ENCODE measurements at regions not wholly inside any gene's neighbourhood (a gene's known extent, or its start where the extent isn't known, plus 50 kb on each side); places are given as distances from the start of the nearest gene placed in this dataset.
"Not testable (repeated sequence)": the region's sequence is repeated elsewhere in the genome, so short reads cannot be mapped to it uniquely, and the experiment has no call there.

DNA sequence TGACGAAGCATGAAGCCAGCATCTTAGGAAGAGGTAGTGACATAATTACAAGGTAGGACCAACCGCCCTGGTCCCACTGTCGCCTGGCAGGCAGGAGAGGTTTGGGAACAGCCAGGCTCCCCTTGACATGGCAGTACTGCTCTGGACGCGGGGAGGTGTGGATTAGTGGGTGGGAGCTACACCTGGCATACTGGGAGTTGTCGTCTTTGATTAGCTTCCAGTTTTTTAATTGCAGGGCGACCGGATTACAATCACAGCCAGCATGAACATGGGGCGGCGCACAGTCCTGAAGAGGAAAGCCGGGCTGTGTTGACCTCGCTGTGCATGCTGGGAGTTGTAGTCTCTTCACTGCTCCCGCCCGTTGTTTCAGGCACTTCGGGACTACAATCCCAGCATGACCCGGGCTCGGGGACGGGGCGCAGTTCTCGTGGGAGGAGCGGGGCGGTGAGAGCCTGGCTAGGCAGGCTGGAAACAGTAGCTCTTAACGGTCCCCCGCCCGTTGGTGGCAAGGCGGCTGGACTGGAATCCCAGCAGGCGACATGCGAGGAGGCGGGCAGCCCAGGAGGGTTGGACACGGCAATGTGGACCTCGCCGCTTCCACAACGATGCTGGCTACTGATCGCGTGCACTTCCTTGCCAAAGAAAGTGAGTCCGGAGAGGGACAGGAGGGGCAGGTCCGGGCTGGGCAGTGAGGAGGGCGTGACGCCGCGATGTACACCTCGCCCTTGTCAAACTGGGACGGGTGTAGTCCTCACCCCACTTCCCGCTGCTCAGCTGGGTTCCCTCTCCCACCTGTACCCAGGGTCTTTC is 98.0 kb upstream of the ZNF722 start:
- intact Hi-C loops (cut with DNase I) = no loop called here
- TF ChIP-seq, protein P1, sequence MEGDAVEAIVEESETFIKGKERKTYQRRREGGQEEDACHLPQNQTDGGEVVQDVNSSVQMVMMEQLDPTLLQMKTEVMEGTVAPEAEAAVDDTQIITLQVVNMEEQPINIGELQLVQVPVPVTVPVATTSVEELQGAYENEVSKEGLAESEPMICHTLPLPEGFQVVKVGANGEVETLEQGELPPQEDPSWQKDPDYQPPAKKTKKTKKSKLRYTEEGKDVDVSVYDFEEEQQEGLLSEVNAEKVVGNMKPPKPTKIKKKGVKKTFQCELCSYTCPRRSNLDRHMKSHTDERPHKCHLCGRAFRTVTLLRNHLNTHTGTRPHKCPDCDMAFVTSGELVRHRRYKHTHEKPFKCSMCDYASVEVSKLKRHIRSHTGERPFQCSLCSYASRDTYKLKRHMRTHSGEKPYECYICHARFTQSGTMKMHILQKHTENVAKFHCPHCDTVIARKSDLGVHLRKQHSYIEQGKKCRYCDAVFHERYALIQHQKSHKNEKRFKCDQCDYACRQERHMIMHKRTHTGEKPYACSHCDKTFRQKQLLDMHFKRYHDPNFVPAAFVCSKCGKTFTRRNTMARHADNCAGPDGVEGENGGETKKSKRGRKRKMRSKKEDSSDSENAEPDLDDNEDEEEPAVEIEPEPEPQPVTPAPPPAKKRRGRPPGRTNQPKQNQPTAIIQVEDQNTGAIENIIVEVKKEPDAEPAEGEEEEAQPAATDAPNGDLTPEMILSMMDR (IDR thresholded peaks at IDR 0.05) = no peak
- Histone ChIP-seq H3K4me3 (peak overlapping the region; percentile 26 to 77), H3K27ac (peak overlapping the region in 1 of 2 donors; percentile 35), H3K4me1 (no peaks in the 10 kb centered on the region), H3K9me3 (no peaks in the 10 kb centered on the region), H3K36me3 (no peaks in the 10 kb centered on the region), H3K27me3 (no peaks in the 10 kb centered on the region)
- DNase-seq (ENCODE audit: low spot score in 2 of 2) = peak; percentile 84 to 90

DNA sequence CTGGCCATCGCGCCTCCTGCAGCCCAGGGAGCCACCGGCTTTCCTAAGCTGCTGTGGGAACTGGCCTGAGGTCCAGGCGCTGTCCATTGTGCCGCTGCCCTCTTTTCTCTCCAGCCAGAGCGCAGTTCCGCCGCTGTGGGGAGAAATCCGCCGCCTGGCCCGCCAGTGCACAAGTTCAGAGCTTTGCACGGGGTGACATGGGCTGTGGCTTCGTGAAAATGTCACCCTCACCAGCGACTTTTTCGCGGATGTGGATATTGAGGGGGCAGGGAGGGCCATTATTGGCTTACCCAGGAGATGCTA is 97.5 kb upstream of the ZNF722 start:
- peak overlapping the region in 1 of 2 donors; percentile 77 for H3K4me3 ChIP-seq
- peak overlapping the region in 1 of 2 donors; percentile 26 for H3K27ac ChIP-seq
- H3K27me3 ChIP-seq; intact Hi-C loops (cut with DNase I); H3K4me1 ChIP-seq; DNase-seq (ENCODE audit: low spot score in 2 of 2); H3K36me3 ChIP-seq; H3K9me3 ChIP-seq: not testable (repeated sequence)

DNA sequence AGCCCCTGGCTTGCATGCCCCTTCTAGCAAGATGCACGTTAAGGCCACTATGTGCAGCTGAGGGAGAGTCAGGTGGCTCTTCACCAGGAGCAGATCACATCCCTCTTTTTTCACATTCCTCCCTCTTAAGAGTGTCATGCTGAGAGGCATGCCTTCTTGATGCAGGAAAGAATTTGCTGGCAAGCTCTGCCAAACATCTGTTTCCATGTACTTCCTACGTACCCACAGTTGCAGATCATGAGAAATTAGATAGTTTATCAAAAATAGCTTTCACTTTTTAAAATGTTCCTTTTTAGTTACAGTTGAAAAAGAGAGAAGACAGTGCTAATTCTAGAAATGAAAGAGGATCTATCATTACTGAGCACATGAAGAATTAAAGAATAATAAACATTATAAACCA is 79.7 kb upstream of the ZNF722 start:
- peaks cover 0 to 7% of the 10 kb centered on the region in 2 donors for H3K9me3 ChIP-seq
- H3K27me3 ChIP-seq = no peaks in the 10 kb centered on the region
- H3K4me3 ChIP-seq = no peak overlapping the region
- TF ChIP-seq, protein P1 (IDR thresholded peaks at IDR 0.05) = no peak
- no peak overlapping the region for H3K27ac ChIP-seq
- intact Hi-C loops (cut with DNase I) = no loop called here
- H3K36me3 ChIP-seq = no peaks in the 10 kb centered on the region
- H3K4me1 ChIP-seq = no peaks in the 10 kb centered on the region
- DNase-seq (ENCODE audit: low spot score in 2 of 2) = no peak

DNA sequence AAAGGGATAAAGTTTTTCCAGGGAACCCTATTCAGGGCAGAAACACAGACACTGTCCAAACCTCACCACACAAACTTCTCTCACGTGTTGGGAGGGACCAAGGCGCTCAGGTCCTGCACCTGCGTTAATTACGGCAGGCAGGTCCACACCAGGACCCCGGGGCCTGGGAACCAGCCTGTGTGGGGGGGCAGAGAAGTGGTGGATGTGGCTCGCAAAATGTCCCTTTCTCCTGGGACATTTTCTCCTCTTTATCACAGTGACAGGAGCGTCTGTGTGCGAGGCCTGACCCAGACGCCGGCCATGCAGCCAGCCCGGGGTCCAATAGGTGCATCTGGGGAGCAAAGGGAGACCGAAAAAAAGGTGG is 73.4 kb upstream of the ZNF722 start:
- Histone ChIP-seq H3K36me3 (no peaks in the 10 kb centered on the region), H3K9me3 (peaks cover 0 to 8% of the 10 kb centered on the region in 2 donors), H3K27ac (no peak overlapping the region), H3K4me1 (no peaks in the 10 kb centered on the region), H3K4me3 (peak overlapping the region; percentile 16 to 70), H3K27me3 (no peaks in the 10 kb centered on the region)
- DNase-seq (ENCODE audit: low spot score in 2 of 2) = no peak
- TF ChIP-seq, protein P1 (IDR thresholded peaks at IDR 0.05) = no peak
- intact Hi-C loops (cut with DNase I) = no loop called here

DNA sequence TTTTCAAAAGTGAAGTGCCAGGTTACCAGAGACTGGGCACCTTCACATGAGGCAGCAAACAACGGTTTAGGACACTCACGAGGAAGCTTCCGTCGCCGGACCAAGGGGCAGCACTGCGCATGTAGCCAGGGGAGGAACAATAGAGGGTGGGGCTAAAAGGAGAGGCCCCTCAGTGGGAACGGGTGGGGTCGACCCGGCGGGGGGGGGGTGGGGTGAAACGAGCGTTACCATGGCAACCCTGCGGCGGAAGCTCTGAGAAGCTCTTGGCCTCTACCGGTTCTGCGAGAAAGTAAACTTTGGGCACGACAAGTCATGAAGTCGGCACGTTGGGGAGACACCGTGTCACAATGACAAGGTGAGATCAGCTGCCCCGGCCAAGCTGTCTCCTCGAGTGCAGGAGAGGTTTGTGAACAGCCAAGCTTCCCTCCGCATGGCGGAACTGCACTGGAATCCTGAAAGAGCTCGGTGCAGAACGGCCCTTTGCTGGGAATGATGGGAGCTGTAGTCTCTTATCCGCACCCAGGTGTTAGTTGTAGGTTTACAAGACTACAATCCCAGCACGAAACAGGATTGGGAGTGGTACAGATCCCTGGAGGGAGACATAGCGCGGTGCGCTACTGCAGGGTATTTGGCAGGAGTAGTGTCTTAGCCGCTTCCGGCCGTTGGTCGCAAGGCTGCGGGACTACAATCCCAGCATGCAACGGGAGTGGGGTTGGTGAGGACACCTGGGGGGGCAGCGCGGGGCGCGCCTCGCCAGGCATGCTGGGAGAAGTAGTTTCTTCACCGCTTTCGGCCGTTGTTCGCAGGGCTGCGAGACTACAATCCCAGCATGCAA is 72.8 kb upstream of the ZNF722 start:
- intact Hi-C loops (cut with DNase I) = no loop called here

More for the DNA sequence above, 72.8 kb upstream of the ZNF722 start:
- no peaks in the 10 kb centered on the region for H3K27me3 ChIP-seq
- peak overlapping the region; percentile 40 to 84 for H3K27ac ChIP-seq
- TF ChIP-seq, protein P1 (IDR thresholded peaks at IDR 0.05) = no peak
- peaks cover 0 to 6% of the 10 kb centered on the region in 2 donors for H3K9me3 ChIP-seq
- DNase-seq (ENCODE audit: low spot score in 2 of 2) = peak; percentile 77 to 78
- no peaks in the 10 kb centered on the region for H3K4me1 ChIP-seq
- no peaks in the 10 kb centered on the region for H3K36me3 ChIP-seq
- H3K4me3 ChIP-seq = peak overlapping the region; percentile 36 to 70

All from ascending aorta (tissue), 2 donors.